HG03064 (cell line): ENCODE measurements at regions not wholly inside any gene's neighbourhood (a gene's known extent, or its start where the extent isn't known, plus 50 kb on each side); places are given as distances from the start of the nearest gene placed in this dataset.

Experiments
- ATAC-seq: cut with Tn5 transposase; IDR thresholded peaks from one replicate; pipeline ENCODE4 v1.9.1; 2021; ENCODE audit warnings: low read depth; ENCODE audit not compliant: unreplicated experiment

GRCh38 chr5:114678778-114679177 is 316.9 kb downstream of the KCNN2 start:
- no peak for ATAC-seq

- no peak for ATAC-seq
Measured at GRCh38 chr5:114665551-114665950, 303.7 kb downstream of the KCNN2 start.

GRCh38 chr5:114660791-114661190 is 298.9 kb downstream of the KCNN2 start:
- ATAC-seq: no peak

GRCh38 chr5:114658194-114658593 is 296.3 kb downstream of the KCNN2 start:
- no peak for ATAC-seq

GRCh38 chr5:114657342-114658130 is 295.7 kb downstream of the KCNN2 start:
- no peak for ATAC-seq

GRCh38 chr5:114649878-114650277 is 288.0 kb downstream of the KCNN2 start:
- ATAC-seq: no peak

GRCh38 chr5:114648940-114649339 is 287.1 kb downstream of the KCNN2 start:
- ATAC-seq: no peak

- ATAC-seq: no peak
Measured at GRCh38 chr5:114644576-114644975, 282.7 kb downstream of the KCNN2 start.

GRCh38 chr5:114636271-114636670 is 274.4 kb downstream of the KCNN2 start:
- no peak for ATAC-seq

- no peak for ATAC-seq
Measured at GRCh38 chr5:114634967-114635901, 273.4 kb downstream of the KCNN2 start.

- ATAC-seq: no peak
Measured at GRCh38 chr5:114634517-114634916, 272.6 kb downstream of the KCNN2 start.

- ATAC-seq: no peak
Measured at GRCh38 chr5:114612406-114612805, 250.5 kb downstream of the KCNN2 start.

GRCh38 chr5:114581136-114581535 is 219.3 kb downstream of the KCNN2 start:
- ATAC-seq: no peak

- no peak for ATAC-seq
Measured at GRCh38 chr5:114565871-114566270, 204.0 kb downstream of the KCNN2 start.

GRCh38 chr5:114565139-114565538 is 203.3 kb downstream of the KCNN2 start:
- no peak for ATAC-seq

- ATAC-seq: no peak
Measured at GRCh38 chr5:114561415-114561814, 199.5 kb downstream of the KCNN2 start.
